GM19351 (cell line): ENCODE measurements at regions not wholly inside any gene's neighbourhood (a gene's known extent, or its start where the extent isn't known, plus 50 kb on each side); places are given as distances from the start of the nearest gene placed in this dataset.
A peak's percentile ranks its signal among the peaks of the same experiment; 100 is the strongest.
"Not testable (repeated sequence)": the region's sequence is repeated elsewhere in the genome, so short reads cannot be mapped to it uniquely, and the experiment has no call there.

ENCODE experiments used
- ATAC-seq: cut with Tn5 transposase; IDR thresholded peaks from one replicate; pipeline ENCODE4 v1.9.1; 2021; ENCODE audit warnings: mild to moderate bottlenecking, moderate library complexity; ENCODE audit not compliant: unreplicated experiment

GRCh38 chr4:93888308-93888707 is 59.8 kb downstream of the ATOH1 start:
- ATAC-seq, result no peak

- no peak for ATAC-seq
Observed at GRCh38 chr4:93888768-93889167, 60.2 kb downstream of the ATOH1 start.

GRCh38 chr4:93891244-93891643 is 62.7 kb downstream of the ATOH1 start:
- no peak for ATAC-seq

GRCh38 chr4:93894995-93895394 is 66.4 kb downstream of the ATOH1 start:
- ATAC-seq, result no peak

- ATAC-seq, result no peak
Observed at GRCh38 chr4:93896516-93896915, 68.0 kb downstream of the ATOH1 start.

- ATAC-seq, result peak; percentile 79
Observed at GRCh38 chr4:93897559-93897958, 69.0 kb downstream of the ATOH1 start.

GRCh38 chr4:93908778-93909177 is 80.2 kb downstream of the ATOH1 start:
- ATAC-seq, result no peak

GRCh38 chr4:93911671-93912070 is 83.1 kb downstream of the ATOH1 start:
- ATAC-seq, result no peak

- no peak for ATAC-seq
Observed at GRCh38 chr4:93912146-93912545, 83.6 kb downstream of the ATOH1 start.

GRCh38 chr4:93918856-93919255 is 90.3 kb downstream of the ATOH1 start:
- no peak for ATAC-seq

GRCh38 chr4:93923570-93923969 is 95.0 kb downstream of the ATOH1 start:
- not testable (repeated sequence) for ATAC-seq

GRCh38 chr4:93947286-93947685 is 118.7 kb downstream of the ATOH1 start:
- no peak for ATAC-seq

GRCh38 chr4:93950239-93950638 is 121.7 kb downstream of the ATOH1 start:
- not testable (repeated sequence) for ATAC-seq

- ATAC-seq, result no peak
Observed at GRCh38 chr4:93957186-93957585, 128.6 kb downstream of the ATOH1 start.

- no peak for ATAC-seq
Observed at GRCh38 chr4:93960450-93960849, 131.9 kb downstream of the ATOH1 start.

GRCh38 chr4:93960916-93961315 is 132.4 kb downstream of the ATOH1 start:
- no peak for ATAC-seq

GRCh38 chr4:93981594-93981993 is 153.0 kb downstream of the ATOH1 start:
- ATAC-seq, result no peak

- ATAC-seq, result no peak
Observed at GRCh38 chr4:93982255-93982654, 153.7 kb downstream of the ATOH1 start.

- ATAC-seq, result peak; percentile 93
Observed at GRCh38 chr4:93983140-93983539, 154.6 kb downstream of the ATOH1 start.

GRCh38 chr4:93994175-93994994 is 165.8 kb downstream of the ATOH1 start:
- peak; percentile 48 for ATAC-seq

GRCh38 chr4:93996895-93997294 is 168.3 kb downstream of the ATOH1 start:
- ATAC-seq, result no peak

- ATAC-seq, result no peak
Observed at GRCh38 chr4:94000559-94000958, 172.0 kb downstream of the ATOH1 start.

- no peak for ATAC-seq
Observed at GRCh38 chr4:94006932-94007331, 178.4 kb downstream of the ATOH1 start.
